Glomerular visceral epithelial cell (primary cell): ENCODE measurements at regions not wholly inside any gene's neighbourhood (a gene's known extent, or its start where the extent isn't known, plus 50 kb on each side); places are given as distances from the start of the nearest gene placed in this dataset.
"Not testable (repeated sequence)": the region's sequence is repeated elsewhere in the genome, so short reads cannot be mapped to it uniquely, and the experiment has no call there.

Source experiments
- DNase-seq: peaks from one replicate; pipeline ENCODE4 v3.0.0-alpha.2; 2016; ENCODE audit errors: extremely low spot score

GRCh38 chr5:116799401-116799800 lies 224.8 kb upstream of the SEMA6A start:
- DNase-seq: no peak

- DNase-seq: no peak
These were observed 220.6 kb upstream of the SEMA6A start for GRCh38 chr5:116795189-116795588.

GRCh38 chr5:116789522-116789921 lies 214.9 kb upstream of the SEMA6A start:
- DNase-seq: no peak

GRCh38 chr5:116788851-116789403 lies 214.3 kb upstream of the SEMA6A start:
- DNase-seq: no peak

- no peak for DNase-seq
These were observed 212.9 kb upstream of the SEMA6A start for GRCh38 chr5:116787570-116787969.

GRCh38 chr5:116785106-116785505 lies 210.5 kb upstream of the SEMA6A start:
- DNase-seq: no peak

GRCh38 chr5:116779846-116780245 lies 205.2 kb upstream of the SEMA6A start:
- DNase-seq: no peak

GRCh38 chr5:116778651-116779280 lies 204.1 kb upstream of the SEMA6A start:
- DNase-seq: no peak

- peak; percentile 35 for DNase-seq
These were observed 203.4 kb upstream of the SEMA6A start for GRCh38 chr5:116778032-116778431.

- no peak for DNase-seq
These were observed 199.3 kb upstream of the SEMA6A start for GRCh38 chr5:116773926-116774325.

GRCh38 chr5:116772806-116773205 lies 198.2 kb upstream of the SEMA6A start:
- DNase-seq: no peak

GRCh38 chr5:116772152-116772501 lies 197.5 kb upstream of the SEMA6A start:
- no peak for DNase-seq

- DNase-seq: no peak
These were observed 197.0 kb upstream of the SEMA6A start for GRCh38 chr5:116771466-116772151.

GRCh38 chr5:116769953-116770352 lies 195.3 kb upstream of the SEMA6A start:
- DNase-seq: not testable (repeated sequence)

- no peak for DNase-seq
These were observed 194.8 kb upstream of the SEMA6A start for GRCh38 chr5:116769470-116769869.

GRCh38 chr5:116766470-116766947 lies 191.9 kb upstream of the SEMA6A start:
- DNase-seq: peak; percentile 81

- DNase-seq: no peak
These were observed 190.8 kb upstream of the SEMA6A start for GRCh38 chr5:116765441-116765840.

- no peak for DNase-seq
These were observed 190.3 kb upstream of the SEMA6A start for GRCh38 chr5:116764941-116765340.

- no peak for DNase-seq
These were observed 189.6 kb upstream of the SEMA6A start for GRCh38 chr5:116763987-116764866.

GRCh38 chr5:116759860-116760640 lies 185.4 kb upstream of the SEMA6A start:
- DNase-seq: no peak

GRCh38 chr5:116757326-116757725 lies 182.7 kb upstream of the SEMA6A start:
- DNase-seq: no peak
